Stimulated activated CD4-positive, alpha-beta T cell treated with anti-CD3 and anti-CD28 coated beads, Interleukin-4, amount 100 ng/mL, for 1 hour (primary cell): ENCODE measurements at regions not wholly inside any gene's neighbourhood (a gene's known extent, or its start where the extent isn't known, plus 50 kb on each side); places are given as distances from the start of the nearest gene placed in this dataset.
"Not testable (repeated sequence)": the region's sequence is repeated elsewhere in the genome, so short reads cannot be mapped to it uniquely, and the experiment has no call there.

Experiments used
- DNase-seq: peaks from one replicate; pipeline ENCODE4 v3.0.0-alpha.2; 2020

DNA sequence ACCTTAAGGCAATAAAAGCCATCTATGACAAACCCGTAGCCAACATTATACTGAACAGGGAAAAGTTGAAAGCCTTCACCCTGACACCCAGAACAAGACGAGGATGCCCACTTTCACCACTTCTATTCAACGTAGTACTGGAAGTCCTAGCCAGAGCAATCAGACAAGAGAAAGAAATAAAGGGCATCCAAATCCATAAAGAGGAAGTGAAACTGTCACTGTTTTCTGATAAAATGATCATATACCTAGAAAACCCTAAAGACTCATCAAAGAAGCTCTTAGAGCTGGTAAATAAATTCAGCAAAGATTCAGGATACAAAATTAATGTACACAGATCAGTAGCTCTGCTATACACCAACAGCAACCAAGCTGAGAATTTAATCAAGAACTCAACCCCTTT, 1561.9 kb upstream of the CELF4 start:
- not testable (repeated sequence) for DNase-seq

DNA sequence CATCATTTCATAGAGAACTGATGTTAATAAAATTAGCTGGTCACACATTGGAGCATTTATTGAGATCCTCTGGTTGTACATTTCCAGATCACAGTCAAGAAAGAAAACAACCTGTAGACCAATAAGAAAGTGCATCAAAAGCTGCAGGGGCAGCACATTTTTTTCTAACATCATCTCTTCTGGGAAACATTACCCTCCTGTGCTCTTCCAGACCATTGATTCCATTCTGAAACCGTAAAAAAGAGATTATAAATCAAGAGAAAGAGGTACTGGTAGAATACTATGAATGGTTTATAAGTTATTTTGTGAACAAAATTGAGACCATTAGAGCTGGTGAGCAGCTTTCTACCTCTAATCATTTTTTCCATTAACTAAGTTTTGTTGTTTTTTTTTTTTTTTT, 1548.2 kb upstream of the CELF4 start:
- DNase-seq, result no peak

- no peak for DNase-seq
Measured at GRCh38 chr18:39105104-39105503, 1539.5 kb upstream of the CELF4 start.

DNA sequence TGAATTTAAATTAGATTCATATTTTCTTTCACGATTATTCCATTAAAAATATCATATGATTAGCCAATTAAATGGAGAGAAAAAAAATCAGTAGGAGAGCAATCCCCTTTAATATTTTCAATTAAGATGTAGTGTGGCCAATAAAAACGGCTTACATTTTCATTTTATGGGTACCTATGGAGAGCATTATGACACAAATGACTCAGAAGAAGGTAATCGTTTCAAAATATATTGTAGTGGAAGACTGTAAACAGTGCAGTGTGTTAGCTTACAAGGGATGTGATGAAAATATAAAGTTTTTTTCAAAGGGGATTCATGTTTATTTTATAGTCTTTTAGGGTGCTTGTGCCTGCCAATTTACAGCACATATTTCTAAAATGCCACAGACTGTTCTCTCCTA, 1507.4 kb upstream of the CELF4 start:
- DNase-seq, result no peak

- DNase-seq, result no peak
Measured at GRCh38 chr18:39062426-39062825, 1496.8 kb upstream of the CELF4 start.

GRCh38 chr18:39058386-39059000, 1492.9 kb upstream of the CELF4 start:
- no peak for DNase-seq

GRCh38 chr18:39057423-39058064, 1491.9 kb upstream of the CELF4 start:
- no peak for DNase-seq

DNA sequence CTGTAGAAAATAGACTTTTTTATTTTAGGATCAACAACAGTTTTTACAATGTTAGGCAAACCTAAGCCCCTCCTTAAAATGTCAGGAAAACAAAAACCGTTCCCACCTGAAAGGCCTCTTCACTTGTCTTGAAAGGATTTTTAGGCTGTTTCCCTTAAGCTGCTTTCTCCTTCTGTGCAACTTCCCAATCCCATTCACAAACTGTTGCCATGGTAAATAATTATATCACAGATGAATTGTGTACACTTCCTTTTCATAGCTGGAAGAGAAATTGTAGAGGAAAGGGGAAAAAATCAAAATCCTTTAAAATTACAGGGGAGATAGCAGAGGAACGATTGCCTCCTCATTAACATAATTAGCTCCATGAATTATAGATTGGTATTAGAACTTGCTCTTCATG, 1488.0 kb upstream of the CELF4 start:
- no peak for DNase-seq

DNA sequence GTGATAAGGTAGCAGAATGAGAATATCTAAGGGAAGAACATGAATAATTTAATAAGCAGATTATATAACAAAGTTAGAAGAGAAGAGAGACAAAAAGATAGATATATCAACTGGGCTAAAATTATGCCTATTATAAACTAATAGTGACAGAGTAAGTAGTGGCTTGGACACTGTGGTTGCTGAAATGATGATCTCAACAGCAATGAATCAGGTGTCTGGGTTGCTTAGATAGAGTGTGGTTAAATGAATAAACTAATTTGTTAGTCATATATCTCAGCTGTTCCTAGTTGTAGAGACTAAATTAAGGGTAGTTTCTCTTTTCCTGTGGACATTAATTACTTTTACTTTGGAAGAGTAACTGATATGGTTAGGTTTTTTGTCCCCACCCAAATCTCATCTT, 1485.4 kb upstream of the CELF4 start:
- DNase-seq, result no peak

DNA sequence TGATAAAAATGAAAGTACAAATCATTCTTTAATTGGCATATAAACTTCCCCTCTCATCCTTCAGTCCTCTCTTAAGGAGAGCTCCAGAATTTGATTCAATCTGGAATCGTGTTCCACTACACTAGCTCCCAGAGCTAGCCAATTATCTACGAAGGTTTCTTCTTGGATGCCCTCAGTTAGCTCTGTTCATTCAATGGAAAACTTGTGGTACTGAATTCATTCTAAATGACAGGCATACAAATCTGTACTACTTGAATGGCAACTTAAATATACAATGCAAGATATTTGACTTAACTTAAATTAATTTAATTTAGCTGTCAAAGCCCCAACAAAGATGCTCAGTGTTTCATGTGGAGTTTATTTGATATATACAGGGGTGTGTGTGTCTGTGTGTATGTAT, 1474.2 kb upstream of the CELF4 start:
- no peak for DNase-seq

DNA sequence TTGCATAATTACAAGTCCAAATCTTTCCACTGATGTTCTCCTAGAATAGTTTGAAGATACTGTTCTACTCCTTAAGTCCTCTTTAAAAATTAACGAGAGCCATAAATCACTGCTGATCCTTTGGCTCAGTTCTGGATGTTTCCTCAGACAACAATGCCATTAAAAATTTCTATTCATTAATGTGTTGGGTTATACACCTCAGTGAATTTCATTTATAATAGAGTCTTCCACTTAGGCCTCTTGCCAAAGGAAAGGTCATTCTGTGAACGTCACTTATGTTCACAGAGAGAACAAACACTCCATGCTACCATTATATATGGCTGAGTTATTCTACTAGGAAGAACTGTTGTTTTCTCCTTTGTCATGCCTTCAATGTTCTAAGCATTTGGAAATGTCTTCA, 1472.3 kb upstream of the CELF4 start:
- no peak for DNase-seq

DNA sequence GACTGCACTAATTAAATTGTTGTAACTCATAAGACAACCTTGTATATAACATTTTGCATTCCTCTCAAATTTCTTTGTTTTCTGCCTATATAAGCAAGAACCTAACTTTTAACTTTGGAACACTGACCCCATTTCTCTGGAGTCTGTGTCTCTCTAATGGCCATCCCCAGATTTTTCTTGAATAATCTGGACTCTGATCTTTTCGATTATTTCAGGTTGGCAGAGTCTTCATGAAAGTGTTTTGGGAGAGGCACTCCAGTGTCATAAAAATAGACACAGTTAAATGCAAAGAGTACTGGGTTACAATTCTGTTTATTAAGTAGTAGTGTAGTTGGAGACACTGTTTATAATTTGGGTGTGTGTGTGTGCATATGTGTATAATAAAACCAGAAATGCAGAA, 1467.7 kb upstream of the CELF4 start:
- no peak for DNase-seq

DNA sequence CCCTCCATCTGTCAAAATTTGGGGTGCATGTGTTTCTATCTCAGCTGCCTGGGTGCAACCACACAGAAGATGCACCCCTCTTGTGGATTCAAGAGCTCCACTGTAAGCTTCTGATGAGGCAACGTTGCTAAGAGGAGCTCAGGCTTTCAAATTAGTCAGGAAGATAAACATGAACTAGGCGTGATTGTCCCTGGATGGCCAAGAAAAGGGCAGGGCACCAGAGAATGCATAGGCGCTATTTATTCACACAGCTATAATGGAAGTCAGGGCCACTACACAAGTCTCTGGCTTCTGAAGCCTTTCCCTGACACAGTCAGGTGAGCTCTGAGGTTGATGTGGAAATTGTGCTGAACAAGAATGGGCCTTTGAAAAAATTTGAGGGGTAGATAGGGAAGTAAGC, 1466.0 kb upstream of the CELF4 start:
- DNase-seq, result no peak

DNA sequence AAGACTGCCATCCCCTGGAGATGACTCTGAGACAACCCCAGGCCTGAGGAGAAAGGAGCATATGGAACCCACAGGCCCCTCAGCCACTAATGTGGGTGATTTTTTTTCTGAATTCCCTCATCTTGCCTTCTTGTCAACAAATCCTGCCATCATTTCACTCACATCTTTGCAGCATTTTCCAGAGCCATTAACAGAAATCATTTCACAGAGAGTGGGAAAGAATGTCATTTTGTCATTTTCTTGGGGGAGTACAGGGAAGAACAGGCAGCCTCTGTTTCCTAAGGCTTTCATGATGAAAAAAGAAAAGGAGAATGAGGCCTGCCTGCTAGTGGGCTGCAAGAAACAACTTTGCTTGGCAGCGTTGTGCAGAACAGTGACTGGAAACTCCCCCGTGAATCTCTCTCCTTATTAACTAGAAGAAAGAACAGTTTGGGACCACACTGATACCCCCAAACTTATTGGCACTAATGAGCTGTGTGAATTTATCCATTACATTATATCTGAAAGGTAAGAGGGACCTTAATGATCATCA, 1464.6 kb upstream of the CELF4 start:
- DNase-seq, result no peak

GRCh38 chr18:39025531-39025930, 1459.9 kb upstream of the CELF4 start:
- no peak for DNase-seq

GRCh38 chr18:39019989-39020388, 1454.4 kb upstream of the CELF4 start:
- no peak for DNase-seq

DNA sequence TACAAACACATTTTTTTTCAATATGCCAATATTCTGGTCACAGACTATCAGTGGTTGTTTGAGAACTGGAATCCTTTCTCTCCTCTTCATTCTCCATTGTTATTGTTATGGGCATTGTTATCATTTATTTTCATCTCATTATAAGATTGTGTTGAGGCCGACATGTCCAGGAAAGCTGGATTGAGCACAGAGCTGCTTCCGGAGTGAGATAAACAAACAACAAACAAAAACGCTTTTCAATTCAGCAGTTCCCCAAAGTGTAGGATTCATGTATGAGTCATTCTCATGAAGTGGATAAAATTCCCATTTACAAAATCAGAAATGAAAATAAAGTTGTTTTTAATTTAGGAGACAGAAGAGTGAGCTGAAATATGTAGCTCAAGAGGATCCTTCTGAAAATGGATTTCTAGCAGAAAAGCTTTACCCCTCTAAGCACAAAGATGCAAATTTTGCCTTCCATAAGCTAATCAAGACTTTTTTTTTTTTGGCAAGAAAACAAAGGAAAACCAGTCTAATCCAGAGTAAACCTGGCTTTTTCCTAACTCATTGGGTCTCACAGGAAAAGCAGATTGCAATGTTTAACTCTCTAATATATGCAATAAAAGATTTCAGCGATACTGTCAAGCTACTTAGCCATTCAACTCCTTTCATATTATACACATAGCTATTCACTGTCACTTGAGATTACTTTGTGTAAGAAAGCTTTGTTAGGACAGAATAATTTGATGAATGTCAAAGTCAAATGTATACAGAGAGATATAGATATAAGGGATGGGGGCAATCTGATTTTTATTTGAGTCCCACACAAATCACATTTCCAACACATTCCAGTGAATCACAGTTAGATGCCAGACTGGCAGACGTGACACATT, 1441.7 kb upstream of the CELF4 start:
- DNase-seq, result no peak

GRCh38 chr18:38996056-38996455, 1430.5 kb upstream of the CELF4 start:
- DNase-seq, result no peak

GRCh38 chr18:38993342-38993741, 1427.7 kb upstream of the CELF4 start:
- DNase-seq, result no peak

- DNase-seq, result no peak
Measured at GRCh38 chr18:38984968-38985367, 1419.4 kb upstream of the CELF4 start.

DNA sequence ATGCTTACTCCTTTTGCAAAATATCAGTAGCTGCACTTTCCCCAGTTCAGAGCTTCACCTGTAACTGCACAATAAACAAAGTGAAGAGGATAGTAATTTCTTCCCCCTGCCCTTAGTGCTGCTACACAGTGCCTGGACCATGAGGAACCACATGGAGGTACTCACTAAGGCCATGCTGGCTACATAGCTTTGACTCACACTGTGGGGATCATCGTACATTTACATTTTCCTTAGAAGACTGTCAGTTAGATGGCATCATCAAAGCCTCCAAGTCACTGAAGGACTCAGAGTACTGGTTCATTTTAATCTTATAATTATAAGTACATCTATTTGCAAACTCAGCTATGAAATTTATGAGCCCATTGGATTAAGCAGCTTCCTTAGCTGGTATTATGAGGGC, 1416.5 kb upstream of the CELF4 start:
- no peak for DNase-seq

DNA sequence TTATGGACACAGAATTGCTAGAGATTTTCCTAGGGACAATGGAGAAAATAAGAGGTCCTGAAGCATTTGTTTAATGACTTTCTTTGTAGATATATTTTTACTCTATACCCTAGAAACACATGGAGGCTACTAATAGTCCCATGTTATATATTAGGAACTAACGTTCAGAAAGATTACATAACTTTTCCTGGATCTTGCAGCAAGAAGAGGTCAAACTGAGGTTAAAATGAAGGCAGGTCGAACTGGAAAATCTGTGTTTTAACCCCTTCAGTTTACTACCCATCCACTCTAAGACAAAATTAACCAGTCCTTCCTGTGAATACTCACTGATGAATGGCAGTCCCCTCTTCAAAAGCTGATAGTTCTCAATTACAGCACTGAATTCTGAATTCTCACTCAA, 1415.8 kb upstream of the CELF4 start:
- no peak for DNase-seq

DNA sequence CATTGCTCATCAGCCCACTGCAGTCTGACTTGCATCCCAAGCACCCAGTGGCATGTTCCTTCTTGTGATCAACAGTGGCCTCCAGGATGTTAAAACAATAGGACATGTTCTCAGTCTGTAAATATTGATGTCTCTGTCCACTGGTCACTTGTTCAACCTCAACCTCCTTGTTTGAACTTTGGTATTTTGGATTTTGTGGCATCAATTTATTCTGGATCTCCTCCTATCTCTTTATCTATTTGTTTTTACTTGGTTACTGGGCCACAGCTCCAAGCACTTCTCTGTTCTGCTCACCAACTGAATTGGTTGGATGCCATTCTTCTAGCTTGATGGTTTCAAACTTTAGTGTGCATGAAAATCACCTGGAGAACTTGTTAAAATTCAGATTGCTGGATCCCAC, 1414.8 kb upstream of the CELF4 start:
- no peak for DNase-seq

DNA sequence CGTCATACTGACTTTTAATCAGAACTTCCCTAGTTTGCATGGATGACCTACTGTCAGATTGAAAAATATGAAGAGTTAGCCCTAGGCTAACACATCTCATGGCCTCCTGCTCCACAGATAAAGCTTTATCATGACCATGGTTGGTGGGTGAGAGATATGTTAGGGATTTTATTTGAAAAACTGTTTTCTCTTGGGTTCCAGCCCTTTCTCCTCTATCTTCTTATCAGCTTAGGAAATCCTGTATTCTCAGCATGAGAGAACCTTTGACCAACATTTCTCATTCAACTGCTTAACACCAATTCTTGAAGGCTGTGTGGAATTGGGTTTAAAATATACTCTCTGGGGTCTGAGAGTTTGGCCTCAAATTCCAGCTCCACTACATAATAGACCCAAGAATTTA, 1407.0 kb upstream of the CELF4 start:
- no peak for DNase-seq
